Stomach (tissue), 4 donors: ENCODE measurements at regions not wholly inside any gene's neighbourhood (a gene's known extent, or its start where the extent isn't known, plus 50 kb on each side); places are given as distances from the start of the nearest gene placed in this dataset.
A peak's percentile ranks its signal among the peaks of the same experiment; 100 is the strongest.

Experiments
- CTCF ChIP-seq, 7 experiments: fragments of 450-650 bp in 4 of 7; fragments of 200-600 bp in 3 of 7; sonication (generic) in 3 of 7; IDR thresholded peaks; one replicate each; pipeline ENCODE4 v1.5.1; 2016 to 2019; ENCODE audit warnings: antibody characterized with exemption in 7 of 7, control low read depth in 2 of 7, mild to moderate bottlenecking in 1 of 7
- EP300 ChIP-seq: sonication (generic); formaldehyde crosslinking; IDR thresholded peaks from one replicate; pipeline ENCODE4 v1.6.1; 2017; ENCODE audit warnings: antibody characterized with exemption
- POLR2A ChIP-seq, 4 donors: fragments of 450-650 bp; IDR thresholded peaks; one replicate each; pipeline ENCODE4 v1.6.1; 2016; ENCODE audit warnings: antibody characterized with exemption in 4 of 4, control low read depth in 2 of 4, mild to moderate bottlenecking in 1 of 4, moderate library complexity in 1 of 4
- POLR2AphosphoS5 ChIP-seq, 3 donors: sonication (generic); formaldehyde crosslinking; IDR thresholded peaks; one replicate each; pipeline ENCODE4 v1.6.1; 2016; ENCODE audit warnings: antibody characterized with exemption in 3 of 3

- no peak for TF ChIP-seq CTCF (IDR thresholded peaks at IDR 0.05)
- TF ChIP-seq POLR2A (IDR thresholded peaks at IDR 0.05) = no peak
- peak in 2 of 3 donors; percentile 13 to 50 for TF ChIP-seq POLR2AphosphoS5 (IDR thresholded peaks at IDR 0.05)
- TF ChIP-seq EP300 = no peak
Measured at GRCh38 chr2:37506407-37507050, 162.1 kb downstream of the QPCT start.
